GM12873 (cell line): ENCODE measurements at regions not wholly inside any gene's neighbourhood (a gene's known extent, or its start where the extent isn't known, plus 50 kb on each side); places are given as distances from the start of the nearest gene placed in this dataset.

Experiments used
- CTCF ChIP-seq: IDR thresholded peaks from 2 replicates; pipeline ENCODE4 v1.5.1; 2012; ENCODE audit warnings: low read depth, mild to moderate bottlenecking, moderate library complexity, low read length, control low read depth; ENCODE audit not compliant: insufficient read depth; ENCODE audit errors: missing control alignments

- TF ChIP-seq CTCF, result no peak
Measured at GRCh38 chr16:60407034-60407433, 1629.2 kb downstream of the CDH8 start.

- TF ChIP-seq CTCF, result no peak
Measured at GRCh38 chr16:60405286-60405685, 1631.0 kb downstream of the CDH8 start.

- TF ChIP-seq CTCF, result no peak
Measured at GRCh38 chr16:60404401-60404800, 1631.8 kb downstream of the CDH8 start.

- TF ChIP-seq CTCF, result no peak
Measured at GRCh38 chr16:60392380-60392779, 1643.9 kb downstream of the CDH8 start.

- no peak for TF ChIP-seq CTCF
Measured at GRCh38 chr16:60371591-60371990, 1637.5 kb upstream of the GOT2 start.

GRCh38 chr16:60367739-60368138 lies 1633.6 kb upstream of the GOT2 start:
- TF ChIP-seq CTCF, result no peak

GRCh38 chr16:60363566-60363965 lies 1629.5 kb upstream of the GOT2 start:
- TF ChIP-seq CTCF, result no peak
